A673 (cell line): ENCODE measurements at regions not wholly inside any gene's neighbourhood (a gene's known extent, or its start where the extent isn't known, plus 50 kb on each side); places are given as distances from the start of the nearest gene placed in this dataset.

Experiments used
- BruUV-seq: library from RNA; stranded (reverse); fragments of 400-500 nt; replicated peaks from 2 replicates; lab custom pipeline; 2021; lab: Mats Ljungman, UMichigan
- CTCF ChIA-PET: fragments of 300-600 bp; sonication (Branson Sonifier 250); formaldehyde crosslinking; loops from one replicate; lab custom pipeline; 2022; ENCODE audit warnings: antibody characterized with exemption; lab: Charles Lee
- POLR2A ChIA-PET: fragments of 300-600 bp; sonication (Branson Sonifier 250); formaldehyde crosslinking; loops from one replicate; lab custom pipeline; 2022; ENCODE audit warnings: antibody characterized with exemption; ENCODE audit not compliant: low non-redundant PET; lab: Charles Lee
- DNase-seq: peaks from one replicate; pipeline ENCODE4 v3.0.0-alpha.2; 2015; ENCODE audit warnings: low spot score
- H3K27ac ChIP-seq: fragments of 200-600 bp; sonication (generic); 2 replicates; pipeline ENCODE4 v1.5.1; 2016; ENCODE audit warnings: mixed run types, low read depth, mild to moderate bottlenecking, mixed read lengths, antibody characterized with exemption, low read length; ENCODE audit not compliant: poor library complexity, severe bottlenecking
- H3K27me3 ChIP-seq: fragments of 200-600 bp; sonication (generic); replicated peaks from 2 replicates; pipeline ENCODE4 v1.6.1; 2017; ENCODE audit warnings: mixed run types, low read depth, mild to moderate bottlenecking, mixed read lengths, antibody characterized with exemption, low read length; ENCODE audit not compliant: insufficient read depth, poor library complexity
- H3K36me3 ChIP-seq: fragments of 200-600 bp; sonication (generic); 2 replicates; pipeline ENCODE4 v1.6.1; 2016; ENCODE audit warnings: mixed run types, mild to moderate bottlenecking, mixed read lengths, antibody characterized with exemption, low read length; ENCODE audit not compliant: insufficient read depth, poor library complexity, severe bottlenecking
- H3K4me1 ChIP-seq: fragments of 200-600 bp; sonication (generic); 2 replicates; pipeline ENCODE4 v1.6.1; 2017; ENCODE audit warnings: mixed run types, mild to moderate bottlenecking, mixed read lengths, antibody characterized with exemption, low read length; ENCODE audit not compliant: insufficient read depth, poor library complexity, severe bottlenecking
- H3K4me3 ChIP-seq: fragments of 200-600 bp; sonication (generic); 2 replicates; pipeline ENCODE4 v1.5.1; 2016; ENCODE audit warnings: low read depth, mixed run types, mild to moderate bottlenecking, mixed read lengths, low read length; ENCODE audit not compliant: poor library complexity, severe bottlenecking
- H3K9me3 ChIP-seq: fragments of 200-600 bp; sonication (generic); 2 replicates; pipeline ENCODE4 v1.6.1; 2016; ENCODE audit warnings: mixed run types, low read depth, mild to moderate bottlenecking, mixed read lengths, antibody characterized with exemption, low read length; ENCODE audit not compliant: poor library complexity, severe bottlenecking
- CTCF ChIP-seq: fragments of 300-800, 200-600 bp; sonication (generic); conservative IDR thresholded peaks from 2 replicates; pipeline ENCODE4 v1.5.1; 2017; ENCODE audit warnings: low read depth, mild to moderate bottlenecking, antibody characterized with exemption, low read length, moderate library complexity, mixed read lengths
- EZH2 ChIP-seq: fragments of 200-600 bp; sonication (generic); IDR thresholded peaks from 2 replicates; pipeline ENCODE4 v1.6.1; 2017; ENCODE audit warnings: borderline replicate concordance, low read depth, mild to moderate bottlenecking, mixed read lengths, antibody characterized with exemption, low read length; ENCODE audit not compliant: poor library complexity, severe bottlenecking
- intact Hi-C: fragments of 100-400 bp; cut with micrococcal nuclease; formaldehyde crosslinking; loops from one replicate; pipeline ENCODE4 v1.10.0; 2022; ENCODE audit not compliant: unreplicated experiment

- BruUV-seq: no TSS peak
- Histone ChIP-seq H3K27ac (no peak overlapping the region), H3K9me3 (no peaks in the 10 kb centered on the region), H3K36me3 (no peaks in the 10 kb centered on the region), H3K4me1 (no peaks in the 10 kb centered on the region), H3K27me3 (no peaks in the 10 kb centered on the region), H3K4me3 (no peak overlapping the region)
- DNase-seq: no peak
- ChIA-PET POLR2A (no interaction called here), CTCF (no interaction called here)
- TF ChIP-seq EZH2 (no peak), CTCF (no peak)
- intact Hi-C loops: no loop called here
Observed at GRCh38 chr4:117550085-117550484, 464.7 kb upstream of the TRAM1L1 start.

- no TSS peak for BruUV-seq
- Histone ChIP-seq H3K27me3 (no peaks in the 10 kb centered on the region), H3K4me3 (no peak overlapping the region), H3K36me3 (no peaks in the 10 kb centered on the region), H3K4me1 (no peaks in the 10 kb centered on the region), H3K9me3 (no peaks in the 10 kb centered on the region), H3K27ac (no peak overlapping the region)
- no peak for TF ChIP-seq EZH2
- TF ChIP-seq CTCF: peak; percentile 40
- peak; percentile 63 for DNase-seq
- CTCF ChIA-PET: no interaction called here
- POLR2A ChIA-PET: no interaction called here
- intact Hi-C loops: loop anchor here (5.0 kb wide), 4 partner anchors 428 to 1693 kb away; no protein-coding TSS in a partner anchor
Observed at GRCh38 chr4:117560329-117560728, 474.0 kb upstream of the NDST3 start.

DNA sequence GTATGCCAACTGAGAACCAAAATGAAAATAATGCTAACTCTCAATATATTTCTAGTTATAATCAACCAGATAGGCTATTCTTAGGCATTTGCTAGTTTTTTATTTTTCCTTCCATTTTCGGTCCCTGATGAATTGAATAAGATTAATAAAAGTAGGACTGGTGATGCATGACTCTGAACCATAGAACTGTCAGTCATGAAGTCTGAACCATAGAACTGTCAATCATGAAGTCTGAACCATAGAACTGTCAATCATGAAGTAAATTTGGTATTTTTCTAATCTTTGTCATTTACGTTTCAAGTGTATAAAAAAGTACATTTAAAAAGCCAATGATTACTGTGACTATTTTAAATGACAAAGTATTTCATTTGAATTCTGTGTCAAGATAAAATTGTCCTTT lies 460.2 kb upstream of the NDST3 start:
- Histone ChIP-seq H3K36me3 (no peaks in the 10 kb centered on the region), H3K9me3 (no peaks in the 10 kb centered on the region), H3K4me3 (no peak overlapping the region), H3K4me1 (peaks cover 10% of the 10 kb centered on the region), H3K27ac (no peak overlapping the region), H3K27me3 (no peaks in the 10 kb centered on the region)
- BruUV-seq: no TSS peak
- intact Hi-C loops: no loop called here
- CTCF ChIA-PET: no interaction called here
- POLR2A ChIA-PET: no interaction called here
- DNase-seq: no peak
- TF ChIP-seq EZH2 (no peak), CTCF (no peak)
